NCI-H510A treated with DMSO at 0.1 percent for 48 hours (cell line): ENCODE measurements at regions not wholly inside any gene's neighbourhood (a gene's known extent, or its start where the extent isn't known, plus 50 kb on each side); places are given as distances from the start of the nearest gene placed in this dataset.
A peak's percentile ranks its signal among the peaks of the same experiment; 100 is the strongest.

Experiments
- DNase-seq: peaks from one replicate; lab custom pipeline; 2025; lab: John Stamatoyannopoulos, UW

- no peak for DNase-seq
Measured at GRCh38 chr11:70703141-70704064, 305.1 kb downstream of the CTTN start.

- DNase-seq = no peak
Measured at GRCh38 chr11:70705097-70705496, 306.8 kb downstream of the CTTN start.

GRCh38 chr11:70705930-70706329, 307.6 kb downstream of the CTTN start:
- DNase-seq = no peak

- no peak for DNase-seq
Measured at GRCh38 chr11:70707821-70708220, 309.5 kb downstream of the CTTN start.

- DNase-seq = no peak
Measured at GRCh38 chr11:70709596-70709995, 311.3 kb downstream of the CTTN start.

GRCh38 chr11:70710192-70710591, 311.9 kb downstream of the CTTN start:
- no peak for DNase-seq

- no peak for DNase-seq
Measured at GRCh38 chr11:70710601-70711000, 312.3 kb downstream of the CTTN start.

- DNase-seq = no peak
Measured at GRCh38 chr11:70711095-70711910, 313.0 kb downstream of the CTTN start.

- DNase-seq = no peak
Measured at GRCh38 chr11:70711911-70712185, 313.5 kb downstream of the CTTN start.

- no peak for DNase-seq
Measured at GRCh38 chr11:70712471-70712870, 314.1 kb downstream of the CTTN start.

GRCh38 chr11:70713086-70713835, 314.9 kb downstream of the CTTN start:
- no peak for DNase-seq

GRCh38 chr11:70713988-70714665, 315.8 kb downstream of the CTTN start:
- DNase-seq = peak; percentile 26

GRCh38 chr11:70715166-70715951, 317.0 kb downstream of the CTTN start:
- DNase-seq = no peak

GRCh38 chr11:70716216-70716615, 317.9 kb downstream of the CTTN start:
- no peak for DNase-seq

- no peak for DNase-seq
Measured at GRCh38 chr11:70716986-70717775, 318.9 kb downstream of the CTTN start.

- DNase-seq = no peak
Measured at GRCh38 chr11:70717936-70718595, 319.7 kb downstream of the CTTN start.

GRCh38 chr11:70719516-70719915, 321.2 kb downstream of the CTTN start:
- DNase-seq = no peak

GRCh38 chr11:70720281-70720680, 322.0 kb downstream of the CTTN start:
- no peak for DNase-seq

- DNase-seq = no peak
Measured at GRCh38 chr11:70721006-70721405, 322.7 kb downstream of the CTTN start.

- DNase-seq = no peak
Measured at GRCh38 chr11:70725278-70725677, 326.9 kb downstream of the CTTN start.
